ENCODE measurements at regions not wholly inside any gene's neighbourhood (a gene's known extent, or its start where the extent isn't known, plus 50 kb on each side); places are given as distances from the start of the nearest gene placed in this dataset.
A peak's percentile ranks its signal among the peaks of the same experiment; 100 is the strongest.

DNA sequence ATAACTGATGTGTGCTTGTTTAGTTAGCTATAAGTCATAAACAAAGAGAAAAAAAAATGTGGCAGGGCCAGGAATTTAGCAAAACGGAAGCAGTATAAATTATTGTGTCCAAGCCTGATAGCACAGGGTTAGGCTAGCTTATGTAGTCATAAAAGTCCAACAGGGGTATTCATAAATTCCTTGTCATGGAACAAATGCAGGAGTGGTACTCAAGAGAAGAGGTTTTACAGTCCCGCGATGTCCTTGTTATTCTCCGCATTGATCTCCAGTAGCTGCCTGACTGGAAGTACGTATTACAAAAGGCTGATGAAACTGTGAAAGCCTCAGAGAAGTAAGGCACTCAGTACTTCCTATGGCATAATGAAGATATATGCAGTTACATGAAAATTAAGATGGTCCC, 336.9 kb upstream of the TRAM1L1 start:
- in situ Hi-C loops (cut with MboI; ENCODE audit: low sequenced_read_pairs), result no loop called here
- H3K4me1 ChIP-seq, result no peaks in the 10 kb centered on the region
- no peak for DNase-seq (ENCODE audit: low spot score in 2 of 2)
- H3K36me3 ChIP-seq (replicated peaks), result no peaks in the 10 kb centered on the region
- H3K4me3 ChIP-seq, result no peak overlapping the region
- no peaks in the 10 kb centered on the region for H3K27me3 ChIP-seq (ENCODE audit: low read depth)
- no peaks in the 10 kb centered on the region for H3K9me3 ChIP-seq

DNA sequence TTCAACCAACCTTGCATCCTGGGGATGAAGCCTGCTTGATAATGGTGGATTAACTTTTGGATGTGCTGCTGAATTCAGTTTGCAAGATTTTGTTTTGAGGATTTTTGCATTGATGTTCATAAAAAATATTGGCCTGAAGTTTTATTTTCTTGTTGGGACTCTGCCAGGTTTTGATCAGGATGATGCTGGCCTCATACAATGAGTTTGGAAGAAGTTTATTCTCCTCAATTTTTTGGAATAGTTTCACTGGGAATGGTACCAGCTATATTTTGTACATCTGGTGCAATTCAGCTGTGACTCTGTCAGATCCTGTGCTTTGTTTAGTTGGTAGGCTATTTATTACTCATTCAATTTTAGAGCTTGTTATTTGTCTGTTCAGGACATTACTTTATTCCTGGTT, 340.3 kb upstream of the TRAM1L1 start:
- H3K9me3 ChIP-seq, result no peaks in the 10 kb centered on the region
- H3K27me3 ChIP-seq (ENCODE audit: low read depth), result no peaks in the 10 kb centered on the region
- no peaks in the 10 kb centered on the region for H3K36me3 ChIP-seq (replicated peaks)
- no peak overlapping the region for H3K4me3 ChIP-seq
- no peak for DNase-seq (ENCODE audit: low spot score in 2 of 2)
- no peaks in the 10 kb centered on the region for H3K4me1 ChIP-seq
- in situ Hi-C loops (cut with MboI; ENCODE audit: low sequenced_read_pairs), result no loop called here

DNA sequence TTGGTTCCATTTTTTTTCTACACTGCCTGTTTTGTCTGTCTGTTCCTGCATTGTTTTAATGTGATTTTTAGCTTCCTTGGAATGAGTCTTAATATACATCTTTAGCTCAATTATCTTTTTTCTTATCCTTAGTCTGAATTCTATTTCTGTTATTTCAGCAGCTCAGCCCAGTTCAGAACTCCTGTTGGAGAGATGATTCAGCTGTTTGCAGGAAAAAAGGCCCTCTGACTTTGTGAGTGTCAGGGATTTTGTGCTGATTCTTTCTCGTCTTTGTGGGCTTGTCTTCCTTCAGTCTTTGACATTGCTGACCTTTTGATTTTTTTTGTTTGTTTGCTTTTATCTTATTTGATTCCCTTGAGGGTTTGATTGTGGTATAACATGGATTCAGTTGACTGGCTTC, 343.2 kb upstream of the TRAM1L1 start:
- no peak for DNase-seq (ENCODE audit: low spot score in 2 of 2)
- no peaks in the 10 kb centered on the region for H3K9me3 ChIP-seq
- in situ Hi-C loops (cut with MboI; ENCODE audit: low sequenced_read_pairs), result no loop called here
- H3K36me3 ChIP-seq (replicated peaks), result no peaks in the 10 kb centered on the region
- no peaks in the 10 kb centered on the region for H3K27me3 ChIP-seq (ENCODE audit: low read depth)
- H3K4me1 ChIP-seq, result no peaks in the 10 kb centered on the region
- no peak overlapping the region for H3K4me3 ChIP-seq

- Histone ChIP-seq H3K27me3 (ENCODE audit: low read depth) (no peaks in the 10 kb centered on the region), H3K4me1 (no peaks in the 10 kb centered on the region), H3K4me3 (no peak overlapping the region), H3K9me3 (no peaks in the 10 kb centered on the region), H3K36me3 (replicated peaks) (no peaks in the 10 kb centered on the region)
- in situ Hi-C loops (cut with MboI; ENCODE audit: low sequenced_read_pairs), result no loop called here
- DNase-seq (ENCODE audit: low spot score in 2 of 2), result no peak
These were observed 343.7 kb upstream of the TRAM1L1 start for GRCh38 chr4:117429061-117429460.

DNA sequence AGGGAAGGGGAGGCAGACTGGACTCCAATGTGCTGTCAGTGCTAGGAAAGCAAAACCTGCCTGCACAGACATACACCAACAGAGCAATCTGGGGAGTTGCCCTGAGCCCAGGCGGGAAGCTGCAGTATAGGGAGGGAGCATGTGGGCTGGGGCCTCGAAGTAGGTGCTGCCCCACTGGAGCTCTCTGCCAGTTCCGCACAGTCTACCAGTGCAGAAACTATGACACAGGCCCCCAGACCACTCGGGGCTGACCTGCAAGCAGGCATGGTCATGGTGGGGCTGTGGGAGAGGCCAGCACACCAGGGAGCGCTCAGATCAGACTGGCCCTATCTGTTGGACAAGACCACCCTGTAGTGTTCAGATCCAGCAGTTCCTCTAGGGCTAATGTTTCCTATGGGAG, 344.1 kb upstream of the TRAM1L1 start:
- Histone ChIP-seq H3K36me3 (replicated peaks) (no peaks in the 10 kb centered on the region), H3K4me3 (no peak overlapping the region), H3K9me3 (no peaks in the 10 kb centered on the region), H3K27me3 (ENCODE audit: low read depth) (no peaks in the 10 kb centered on the region), H3K4me1 (no peaks in the 10 kb centered on the region)
- in situ Hi-C loops (cut with MboI; ENCODE audit: low sequenced_read_pairs), result no loop called here
- no peak for DNase-seq (ENCODE audit: low spot score in 2 of 2)

- Histone ChIP-seq H3K4me1 (no peaks in the 10 kb centered on the region), H3K36me3 (replicated peaks) (no peaks in the 10 kb centered on the region), H3K27me3 (ENCODE audit: low read depth) (no peaks in the 10 kb centered on the region), H3K4me3 (no peak overlapping the region), H3K9me3 (no peaks in the 10 kb centered on the region)
- in situ Hi-C loops (cut with MboI; ENCODE audit: low sequenced_read_pairs), result no loop called here
- no peak for DNase-seq (ENCODE audit: low spot score in 2 of 2)
These were observed 349.0 kb upstream of the TRAM1L1 start for GRCh38 chr4:117434424-117434823.

DNA sequence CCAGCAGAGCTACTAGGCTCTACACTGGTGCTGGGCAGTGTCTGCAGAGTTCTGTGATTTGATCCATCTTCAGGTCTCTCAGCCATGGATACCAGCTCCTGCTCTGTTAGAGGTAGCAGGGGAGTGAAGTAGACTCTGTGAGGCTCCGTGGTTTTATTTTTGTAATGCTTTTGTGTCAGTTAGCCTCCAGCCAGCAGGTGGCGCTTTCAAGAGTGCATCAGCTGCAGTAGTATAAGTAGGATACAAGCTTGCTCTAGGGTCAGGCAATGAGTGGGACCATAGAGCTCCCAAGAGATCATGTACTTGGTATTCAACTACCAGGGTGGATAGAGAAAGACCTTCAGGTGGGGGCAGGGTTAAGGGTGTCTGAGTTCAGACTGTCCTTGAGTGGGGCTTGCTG, 362.5 kb upstream of the TRAM1L1 start:
- Histone ChIP-seq H3K36me3 (replicated peaks) (no peaks in the 10 kb centered on the region), H3K4me3 (no peak overlapping the region), H3K4me1 (no peaks in the 10 kb centered on the region), H3K27me3 (ENCODE audit: low read depth) (no peaks in the 10 kb centered on the region), H3K9me3 (no peaks in the 10 kb centered on the region)
- peak in 1 of 2 experiments; percentile 26 for DNase-seq (ENCODE audit: low spot score in 2 of 2)
- in situ Hi-C loops (cut with MboI; ENCODE audit: low sequenced_read_pairs), result no loop called here

- Histone ChIP-seq H3K27me3 (ENCODE audit: low read depth) (no peaks in the 10 kb centered on the region), H3K4me1 (no peaks in the 10 kb centered on the region), H3K4me3 (no peak overlapping the region), H3K36me3 (replicated peaks) (no peaks in the 10 kb centered on the region), H3K9me3 (no peaks in the 10 kb centered on the region)
- in situ Hi-C loops (cut with MboI; ENCODE audit: low sequenced_read_pairs), result no loop called here
- DNase-seq (ENCODE audit: low spot score in 2 of 2), result no peak
These were observed 369.7 kb upstream of the TRAM1L1 start for GRCh38 chr4:117455088-117455487.

- no peaks in the 10 kb centered on the region for H3K9me3 ChIP-seq
- no peaks in the 10 kb centered on the region for H3K27me3 ChIP-seq (ENCODE audit: low read depth)
- in situ Hi-C loops (cut with MboI; ENCODE audit: low sequenced_read_pairs), result no loop called here
- H3K36me3 ChIP-seq (replicated peaks), result no peaks in the 10 kb centered on the region
- H3K4me3 ChIP-seq, result no peak overlapping the region
- DNase-seq (ENCODE audit: low spot score in 2 of 2), result no peak
- no peaks in the 10 kb centered on the region for H3K4me1 ChIP-seq
These were observed 381.0 kb upstream of the TRAM1L1 start for GRCh38 chr4:117466388-117466787.

DNA sequence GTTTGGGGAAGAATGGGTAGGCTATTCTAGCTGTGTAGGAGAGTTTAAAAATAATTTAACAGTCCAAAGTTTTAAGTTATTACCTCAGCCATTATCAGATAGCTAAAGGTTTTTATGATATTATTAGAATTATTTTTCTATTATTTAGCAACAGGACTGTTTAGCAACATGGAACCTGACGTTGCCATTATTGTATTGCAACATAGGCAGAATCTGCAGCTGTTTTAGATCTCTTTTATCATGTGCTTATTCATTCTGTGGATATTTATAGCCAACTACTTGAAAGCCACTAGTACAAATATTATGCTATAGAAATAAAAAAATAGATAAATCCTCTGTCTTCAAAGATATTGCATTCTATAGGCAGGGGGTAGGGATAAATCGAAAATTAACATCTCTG, 382.0 kb upstream of the TRAM1L1 start:
- Histone ChIP-seq H3K4me3 (no peak overlapping the region), H3K36me3 (replicated peaks) (no peaks in the 10 kb centered on the region)
- in situ Hi-C loops (cut with MboI; ENCODE audit: low sequenced_read_pairs), result no loop called here

DNA sequence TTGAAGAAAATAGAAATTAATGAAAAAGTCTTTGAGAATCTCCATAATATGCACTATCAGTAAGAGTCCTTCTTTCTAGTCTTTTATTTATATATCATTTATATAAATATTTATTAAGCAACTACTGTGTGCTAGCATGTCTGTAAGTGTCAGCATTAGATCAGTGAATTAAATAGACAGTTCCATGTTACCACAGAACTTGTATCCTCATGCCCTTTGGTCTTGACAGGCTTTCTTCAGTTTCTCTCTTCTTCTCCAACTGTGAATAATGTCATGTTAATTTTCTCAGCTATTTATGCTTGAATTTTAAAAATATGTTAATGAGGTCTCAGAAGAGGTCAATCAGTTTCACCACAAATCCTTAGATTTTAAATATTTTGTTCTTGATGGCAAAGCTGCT, 389.6 kb upstream of the TRAM1L1 start:
- in situ Hi-C loops (cut with MboI; ENCODE audit: low sequenced_read_pairs), result no loop called here
- Histone ChIP-seq H3K4me1 (no peaks in the 10 kb centered on the region), H3K27me3 (ENCODE audit: low read depth) (no peaks in the 10 kb centered on the region), H3K36me3 (replicated peaks) (no peaks in the 10 kb centered on the region), H3K4me3 (no peak overlapping the region), H3K9me3 (no peaks in the 10 kb centered on the region)
- DNase-seq (ENCODE audit: low spot score in 2 of 2), result no peak

More for the DNA sequence above, 382.0 kb upstream of the TRAM1L1 start:
- Histone ChIP-seq H3K27me3 (ENCODE audit: low read depth) (no peaks in the 10 kb centered on the region), H3K4me1 (no peaks in the 10 kb centered on the region), H3K9me3 (no peaks in the 10 kb centered on the region)
- DNase-seq (ENCODE audit: low spot score in 2 of 2), result no peak

DNA sequence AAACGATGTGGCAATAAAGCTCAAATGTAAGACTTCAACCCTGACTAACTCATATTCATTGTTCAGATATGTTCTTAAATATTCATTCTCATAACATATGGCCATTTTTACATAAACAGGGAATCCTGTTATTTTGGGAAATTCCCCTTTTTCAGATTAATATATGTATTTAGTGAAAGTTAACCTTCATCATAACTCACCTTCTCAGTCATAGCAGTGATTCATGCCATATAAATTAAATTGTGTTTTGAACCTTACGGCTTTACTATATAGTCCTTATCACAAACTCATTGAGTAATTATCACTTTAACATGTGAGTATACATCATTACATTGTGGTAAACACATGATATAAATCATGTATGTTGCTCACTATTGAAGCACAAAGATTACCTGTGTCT, 392.5 kb upstream of the TRAM1L1 start:
- H3K36me3 ChIP-seq (replicated peaks), result no peaks in the 10 kb centered on the region
- no peak overlapping the region for H3K4me3 ChIP-seq
- in situ Hi-C loops (cut with MboI; ENCODE audit: low sequenced_read_pairs), result no loop called here
- peaks cover 4% of the 10 kb centered on the region for H3K4me1 ChIP-seq
- DNase-seq (ENCODE audit: low spot score in 2 of 2), result no peak
- H3K9me3 ChIP-seq, result no peaks in the 10 kb centered on the region
- H3K27me3 ChIP-seq (ENCODE audit: low read depth), result no peaks in the 10 kb centered on the region

GRCh38 chr4:117478702-117479101, 393.3 kb upstream of the TRAM1L1 start:
- no peak overlapping the region for H3K4me3 ChIP-seq
- no peak for DNase-seq (ENCODE audit: low spot score in 2 of 2)
- H3K27me3 ChIP-seq (ENCODE audit: low read depth), result no peaks in the 10 kb centered on the region
- no peaks in the 10 kb centered on the region for H3K9me3 ChIP-seq
- in situ Hi-C loops (cut with MboI; ENCODE audit: low sequenced_read_pairs), result no loop called here
- peaks cover 10% of the 10 kb centered on the region for H3K4me1 ChIP-seq
- H3K36me3 ChIP-seq (replicated peaks), result no peaks in the 10 kb centered on the region

DNA sequence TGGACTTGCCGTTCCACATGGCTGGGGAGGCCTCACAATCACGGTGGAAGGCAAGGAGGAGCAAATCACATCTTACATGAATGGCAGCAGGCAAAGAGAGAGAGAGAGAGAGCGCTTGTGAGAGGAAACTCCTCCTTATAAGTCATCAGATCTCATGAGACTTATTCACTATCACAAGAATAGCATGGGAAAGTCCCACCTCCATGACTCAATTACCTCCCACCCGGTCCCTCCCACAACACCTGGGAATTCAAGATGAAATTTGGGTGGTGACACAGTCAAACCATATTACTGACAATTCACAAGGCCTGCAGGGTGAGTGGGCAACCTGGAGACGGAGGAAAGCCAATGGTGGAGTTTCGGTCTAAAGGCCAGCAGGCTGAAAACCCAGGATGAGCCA, 394.3 kb upstream of the TRAM1L1 start:
- no peaks in the 10 kb centered on the region for H3K9me3 ChIP-seq
- H3K4me1 ChIP-seq, result peaks cover 16% of the 10 kb centered on the region
- no peak for DNase-seq (ENCODE audit: low spot score in 2 of 2)
- no peak overlapping the region for H3K4me3 ChIP-seq
- H3K27me3 ChIP-seq (ENCODE audit: low read depth), result no peaks in the 10 kb centered on the region
- no peaks in the 10 kb centered on the region for H3K36me3 ChIP-seq (replicated peaks)
- in situ Hi-C loops (cut with MboI; ENCODE audit: low sequenced_read_pairs), result no loop called here

- in situ Hi-C loops (cut with MboI; ENCODE audit: low sequenced_read_pairs), result no loop called here
- Histone ChIP-seq H3K27me3 (ENCODE audit: low read depth) (no peaks in the 10 kb centered on the region), H3K9me3 (no peaks in the 10 kb centered on the region), H3K36me3 (replicated peaks) (no peaks in the 10 kb centered on the region), H3K4me3 (no peak overlapping the region), H3K4me1 (peaks cover 16% of the 10 kb centered on the region)
- DNase-seq (ENCODE audit: low spot score in 2 of 2), result no peak
These were observed 396.4 kb upstream of the TRAM1L1 start for GRCh38 chr4:117481742-117482141.

Measured in HAP-1 (cell line).